A549 (cell line): ENCODE measurements at regions not wholly inside any gene's neighbourhood (a gene's known extent, or its start where the extent isn't known, plus 50 kb on each side); places are given as distances from the start of the nearest gene placed in this dataset.

Experiments
- CHD2 ChIP-seq: fragments of 150-350 bp; IDR thresholded peaks from 2 replicates; pipeline ENCODE4 v1.6.1; 2014; ENCODE audit warnings: low read length; ENCODE audit not compliant: partially characterized antibody
- EP300 ChIP-seq, 2 experiments: fragments of >200 bp; sonication (Bioruptor Twin); formaldehyde crosslinking; IDR thresholded peaks; 2 replicates in 1 of 2; 3 replicates in 1 of 2; pipeline ENCODE4 v1.6.1; 2016 to 2017
- ESRRA ChIP-seq: fragments of 150-350 bp; IDR thresholded peaks from 2 replicates; pipeline ENCODE4 v1.6.1; 2014; ENCODE audit warnings: mild to moderate bottlenecking, low read length, borderline replicate concordance
- HOXA7 ChIP-seq: fragments of 250-450 bp; sonication (Bioruptor Pico); IDR thresholded peaks from 2 replicates; pipeline ENCODE4 v1.5.0; 2020; ENCODE audit warnings: mild to moderate bottlenecking, moderate library complexity
- JUN ChIP-seq, 2 experiments: fragments of >200 bp; sonication (Bioruptor Twin); formaldehyde crosslinking; IDR thresholded peaks; 2 replicates in 1 of 2; 3 replicates in 1 of 2; pipeline ENCODE4 v1.6.1; 2016 to 2017
- MAFK ChIP-seq: fragments of 450-650 bp; IDR thresholded peaks from 2 replicates; pipeline ENCODE4 v1.6.1; 2014; ENCODE audit not compliant: partially characterized antibody
- POLR2A ChIP-seq: IDR thresholded peaks from 2 replicates; pipeline ENCODE4 v1.6.1; 2012; ENCODE audit warnings: mild to moderate bottlenecking, low read length
- RFX5 ChIP-seq: fragments of 450-650 bp; IDR thresholded peaks from 2 replicates; pipeline ENCODE4 v1.7.1; 2014; ENCODE audit warnings: antibody characterized with exemption, mild to moderate bottlenecking, moderate library complexity
- TP53 ChIP-seq: fragments of 250-450 bp; sonication (Bioruptor Pico); IDR thresholded peaks from 2 replicates; pipeline ENCODE4 v1.5.0; 2021; ENCODE audit warnings: mild to moderate bottlenecking, moderate library complexity
- TF ChIP-seq, protein P1 (sequence below): fragments of >200 bp; sonication (Bioruptor Twin); formaldehyde crosslinking; IDR thresholded peaks from 3 replicates; pipeline ENCODE4 v1.5.1; 2016
- TF ChIP-seq, protein P2 (sequence below): fragments of 150-350 bp; IDR thresholded peaks from 2 replicates; pipeline ENCODE4 v1.6.1; 2014; ENCODE audit warnings: low read depth, mild to moderate bottlenecking, low read length
- TF ChIP-seq, protein P3 (sequence below): fragments of 200-600 bp; sonication (generic); IDR thresholded peaks from 2 replicates; pipeline ENCODE4 v1.6.1; 2016; ENCODE audit warnings: antibody characterized with exemption, mild to moderate bottlenecking, moderate library complexity

DNA sequence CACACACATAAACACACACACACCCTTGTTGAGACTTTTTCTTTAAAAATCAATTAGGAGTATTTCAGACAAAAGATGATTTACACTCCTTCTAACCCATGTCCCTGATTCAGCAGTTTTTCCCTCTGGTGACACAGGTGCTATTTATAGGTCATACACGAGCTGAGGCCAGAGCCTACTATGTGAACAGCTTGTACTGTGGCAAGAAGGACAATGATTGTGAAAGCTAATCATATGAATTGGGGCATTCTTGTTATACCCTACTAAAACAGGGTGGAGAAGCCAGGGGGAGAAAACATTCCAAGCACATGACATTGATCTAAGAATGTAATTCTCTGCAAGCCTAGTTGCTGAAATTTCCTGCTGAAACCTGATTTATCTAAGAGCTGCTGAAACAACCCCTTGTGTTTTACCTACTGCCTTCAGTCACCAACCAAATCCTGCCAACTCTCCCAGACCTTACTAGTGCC is 60.3 kb downstream of the XCL1 start:
- TF ChIP-seq, protein P1, sequence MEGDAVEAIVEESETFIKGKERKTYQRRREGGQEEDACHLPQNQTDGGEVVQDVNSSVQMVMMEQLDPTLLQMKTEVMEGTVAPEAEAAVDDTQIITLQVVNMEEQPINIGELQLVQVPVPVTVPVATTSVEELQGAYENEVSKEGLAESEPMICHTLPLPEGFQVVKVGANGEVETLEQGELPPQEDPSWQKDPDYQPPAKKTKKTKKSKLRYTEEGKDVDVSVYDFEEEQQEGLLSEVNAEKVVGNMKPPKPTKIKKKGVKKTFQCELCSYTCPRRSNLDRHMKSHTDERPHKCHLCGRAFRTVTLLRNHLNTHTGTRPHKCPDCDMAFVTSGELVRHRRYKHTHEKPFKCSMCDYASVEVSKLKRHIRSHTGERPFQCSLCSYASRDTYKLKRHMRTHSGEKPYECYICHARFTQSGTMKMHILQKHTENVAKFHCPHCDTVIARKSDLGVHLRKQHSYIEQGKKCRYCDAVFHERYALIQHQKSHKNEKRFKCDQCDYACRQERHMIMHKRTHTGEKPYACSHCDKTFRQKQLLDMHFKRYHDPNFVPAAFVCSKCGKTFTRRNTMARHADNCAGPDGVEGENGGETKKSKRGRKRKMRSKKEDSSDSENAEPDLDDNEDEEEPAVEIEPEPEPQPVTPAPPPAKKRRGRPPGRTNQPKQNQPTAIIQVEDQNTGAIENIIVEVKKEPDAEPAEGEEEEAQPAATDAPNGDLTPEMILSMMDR: no peak
- TF ChIP-seq HOXA7: no peak
- no peak for TF ChIP-seq JUN (IDR thresholded peaks at IDR 0.05)
- TF ChIP-seq RFX5: no peak
- TF ChIP-seq MAFK: peak; percentile 93
- no peak for TF ChIP-seq POLR2A
- TF ChIP-seq, protein P2, sequence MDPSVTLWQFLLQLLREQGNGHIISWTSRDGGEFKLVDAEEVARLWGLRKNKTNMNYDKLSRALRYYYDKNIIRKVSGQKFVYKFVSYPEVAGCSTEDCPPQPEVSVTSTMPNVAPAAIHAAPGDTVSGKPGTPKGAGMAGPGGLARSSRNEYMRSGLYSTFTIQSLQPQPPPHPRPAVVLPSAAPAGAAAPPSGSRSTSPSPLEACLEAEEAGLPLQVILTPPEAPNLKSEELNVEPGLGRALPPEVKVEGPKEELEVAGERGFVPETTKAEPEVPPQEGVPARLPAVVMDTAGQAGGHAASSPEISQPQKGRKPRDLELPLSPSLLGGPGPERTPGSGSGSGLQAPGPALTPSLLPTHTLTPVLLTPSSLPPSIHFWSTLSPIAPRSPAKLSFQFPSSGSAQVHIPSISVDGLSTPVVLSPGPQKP: no peak
- no peak for TF ChIP-seq TP53 (CRISPR knock-in tag)
- TF ChIP-seq, protein P3, sequence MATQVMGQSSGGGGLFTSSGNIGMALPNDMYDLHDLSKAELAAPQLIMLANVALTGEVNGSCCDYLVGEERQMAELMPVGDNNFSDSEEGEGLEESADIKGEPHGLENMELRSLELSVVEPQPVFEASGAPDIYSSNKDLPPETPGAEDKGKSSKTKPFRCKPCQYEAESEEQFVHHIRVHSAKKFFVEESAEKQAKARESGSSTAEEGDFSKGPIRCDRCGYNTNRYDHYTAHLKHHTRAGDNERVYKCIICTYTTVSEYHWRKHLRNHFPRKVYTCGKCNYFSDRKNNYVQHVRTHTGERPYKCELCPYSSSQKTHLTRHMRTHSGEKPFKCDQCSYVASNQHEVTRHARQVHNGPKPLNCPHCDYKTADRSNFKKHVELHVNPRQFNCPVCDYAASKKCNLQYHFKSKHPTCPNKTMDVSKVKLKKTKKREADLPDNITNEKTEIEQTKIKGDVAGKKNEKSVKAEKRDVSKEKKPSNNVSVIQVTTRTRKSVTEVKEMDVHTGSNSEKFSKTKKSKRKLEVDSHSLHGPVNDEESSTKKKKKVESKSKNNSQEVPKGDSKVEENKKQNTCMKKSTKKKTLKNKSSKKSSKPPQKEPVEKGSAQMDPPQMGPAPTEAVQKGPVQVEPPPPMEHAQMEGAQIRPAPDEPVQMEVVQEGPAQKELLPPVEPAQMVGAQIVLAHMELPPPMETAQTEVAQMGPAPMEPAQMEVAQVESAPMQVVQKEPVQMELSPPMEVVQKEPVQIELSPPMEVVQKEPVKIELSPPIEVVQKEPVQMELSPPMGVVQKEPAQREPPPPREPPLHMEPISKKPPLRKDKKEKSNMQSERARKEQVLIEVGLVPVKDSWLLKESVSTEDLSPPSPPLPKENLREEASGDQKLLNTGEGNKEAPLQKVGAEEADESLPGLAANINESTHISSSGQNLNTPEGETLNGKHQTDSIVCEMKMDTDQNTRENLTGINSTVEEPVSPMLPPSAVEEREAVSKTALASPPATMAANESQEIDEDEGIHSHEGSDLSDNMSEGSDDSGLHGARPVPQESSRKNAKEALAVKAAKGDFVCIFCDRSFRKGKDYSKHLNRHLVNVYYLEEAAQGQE: no peak
- TF ChIP-seq CHD2: no peak
- TF ChIP-seq ESRRA: no peak
- no peak for TF ChIP-seq EP300 (IDR thresholded peaks at IDR 0.05)
